ENCODE measurements at regions not wholly inside any gene's neighbourhood (a gene's known extent, or its start where the extent isn't known, plus 50 kb on each side); places are given as distances from the start of the nearest gene placed in this dataset.

DNA sequence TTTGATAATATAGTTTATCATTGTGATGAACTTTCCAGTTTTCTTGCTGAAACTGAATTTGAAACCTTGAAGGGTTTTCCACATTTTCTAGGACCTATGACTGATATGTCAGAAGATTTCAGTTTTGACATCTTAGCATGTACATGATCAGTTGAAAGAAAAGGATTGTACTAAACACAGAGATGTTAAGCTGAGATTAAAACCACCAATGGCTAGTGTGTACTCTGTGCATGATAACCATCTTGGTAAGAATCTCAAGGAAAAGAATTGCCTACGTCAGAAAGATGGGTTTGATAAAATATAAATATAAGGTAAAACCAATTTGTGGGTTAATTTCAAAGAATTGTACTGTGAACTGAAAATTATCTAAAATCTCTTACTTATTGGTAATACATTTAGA lies 776.4 kb downstream of the GATA3 start:
- no peak for TF ChIP-seq POLR2A (IDR thresholded peaks at IDR 0.05; ENCODE audit: low read depth, low read length)
- TF ChIP-seq, protein P1, sequence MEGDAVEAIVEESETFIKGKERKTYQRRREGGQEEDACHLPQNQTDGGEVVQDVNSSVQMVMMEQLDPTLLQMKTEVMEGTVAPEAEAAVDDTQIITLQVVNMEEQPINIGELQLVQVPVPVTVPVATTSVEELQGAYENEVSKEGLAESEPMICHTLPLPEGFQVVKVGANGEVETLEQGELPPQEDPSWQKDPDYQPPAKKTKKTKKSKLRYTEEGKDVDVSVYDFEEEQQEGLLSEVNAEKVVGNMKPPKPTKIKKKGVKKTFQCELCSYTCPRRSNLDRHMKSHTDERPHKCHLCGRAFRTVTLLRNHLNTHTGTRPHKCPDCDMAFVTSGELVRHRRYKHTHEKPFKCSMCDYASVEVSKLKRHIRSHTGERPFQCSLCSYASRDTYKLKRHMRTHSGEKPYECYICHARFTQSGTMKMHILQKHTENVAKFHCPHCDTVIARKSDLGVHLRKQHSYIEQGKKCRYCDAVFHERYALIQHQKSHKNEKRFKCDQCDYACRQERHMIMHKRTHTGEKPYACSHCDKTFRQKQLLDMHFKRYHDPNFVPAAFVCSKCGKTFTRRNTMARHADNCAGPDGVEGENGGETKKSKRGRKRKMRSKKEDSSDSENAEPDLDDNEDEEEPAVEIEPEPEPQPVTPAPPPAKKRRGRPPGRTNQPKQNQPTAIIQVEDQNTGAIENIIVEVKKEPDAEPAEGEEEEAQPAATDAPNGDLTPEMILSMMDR (conservative IDR thresholded peaks at IDR 0.05; ENCODE audit: low read depth, low read length) = no peak
- no peak for TF ChIP-seq SMC3 (IDR thresholded peaks at IDR 0.05; ENCODE audit: low read depth, low read length)
- no peak for TF ChIP-seq CEBPB (IDR thresholded peaks at IDR 0.05; ENCODE audit: low read depth, low read length)
- no peak for TF ChIP-seq MAFK (IDR thresholded peaks at IDR 0.05; ENCODE audit: low read depth, low read length)
- TF ChIP-seq, protein P2, sequence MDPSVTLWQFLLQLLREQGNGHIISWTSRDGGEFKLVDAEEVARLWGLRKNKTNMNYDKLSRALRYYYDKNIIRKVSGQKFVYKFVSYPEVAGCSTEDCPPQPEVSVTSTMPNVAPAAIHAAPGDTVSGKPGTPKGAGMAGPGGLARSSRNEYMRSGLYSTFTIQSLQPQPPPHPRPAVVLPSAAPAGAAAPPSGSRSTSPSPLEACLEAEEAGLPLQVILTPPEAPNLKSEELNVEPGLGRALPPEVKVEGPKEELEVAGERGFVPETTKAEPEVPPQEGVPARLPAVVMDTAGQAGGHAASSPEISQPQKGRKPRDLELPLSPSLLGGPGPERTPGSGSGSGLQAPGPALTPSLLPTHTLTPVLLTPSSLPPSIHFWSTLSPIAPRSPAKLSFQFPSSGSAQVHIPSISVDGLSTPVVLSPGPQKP (IDR thresholded peaks at IDR 0.05; ENCODE audit: borderline replicate concordance, low read depth, low read length) = no peak
- TF ChIP-seq BHLHE40 (IDR thresholded peaks at IDR 0.05; ENCODE audit: low read depth, low read length) = no peak
- no peak for TF ChIP-seq MAZ (IDR thresholded peaks at IDR 0.05; ENCODE audit: borderline replicate concordance, low read depth, low read length)
- no peak for TF ChIP-seq CHD1 (IDR thresholded peaks at IDR 0.05; ENCODE audit: low read depth, low read length)
- TF ChIP-seq RFX5 (IDR thresholded peaks at IDR 0.05; ENCODE audit: low read depth, low read length) = no peak

Data from IMR-90 (cell line).